ENCODE measurements at regions not wholly inside any gene's neighbourhood (a gene's known extent, or its start where the extent isn't known, plus 50 kb on each side); places are given as distances from the start of the nearest gene placed in this dataset.

DNA sequence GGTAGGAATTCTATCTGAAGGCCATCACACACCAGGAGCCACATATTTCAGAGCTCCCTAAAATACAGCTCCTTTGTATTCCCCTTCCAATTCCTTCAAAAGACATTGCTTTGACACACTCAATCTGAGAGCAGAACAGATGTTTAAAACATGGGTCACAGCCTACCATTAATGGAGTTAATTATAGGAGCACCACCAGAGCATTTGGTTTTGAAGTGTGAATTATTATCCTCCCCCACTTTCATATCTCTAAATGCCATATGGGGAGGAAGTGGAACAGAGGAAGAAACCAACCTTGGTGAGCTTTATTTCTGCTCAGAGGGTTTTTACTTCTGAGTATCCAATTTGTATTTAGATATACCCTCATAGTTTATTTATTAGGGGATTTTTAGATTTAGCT, 50.7 kb upstream of the TNFRSF21 start:
- no peaks in the 10 kb centered on the region for H3K36me3 Mint-ChIP-seq
- H3K9me3 Mint-ChIP-seq (ENCODE audit: low read depth): no peaks in the 10 kb centered on the region
- peaks cover 7% of the 10 kb centered on the region for H3K27me3 Mint-ChIP-seq
- no peak overlapping the region for H3K4me3 Mint-ChIP-seq
- H3K27ac Mint-ChIP-seq: no peak overlapping the region
- H3K4me1 Mint-ChIP-seq (ENCODE audit: low read depth): no peaks in the 10 kb centered on the region

DNA sequence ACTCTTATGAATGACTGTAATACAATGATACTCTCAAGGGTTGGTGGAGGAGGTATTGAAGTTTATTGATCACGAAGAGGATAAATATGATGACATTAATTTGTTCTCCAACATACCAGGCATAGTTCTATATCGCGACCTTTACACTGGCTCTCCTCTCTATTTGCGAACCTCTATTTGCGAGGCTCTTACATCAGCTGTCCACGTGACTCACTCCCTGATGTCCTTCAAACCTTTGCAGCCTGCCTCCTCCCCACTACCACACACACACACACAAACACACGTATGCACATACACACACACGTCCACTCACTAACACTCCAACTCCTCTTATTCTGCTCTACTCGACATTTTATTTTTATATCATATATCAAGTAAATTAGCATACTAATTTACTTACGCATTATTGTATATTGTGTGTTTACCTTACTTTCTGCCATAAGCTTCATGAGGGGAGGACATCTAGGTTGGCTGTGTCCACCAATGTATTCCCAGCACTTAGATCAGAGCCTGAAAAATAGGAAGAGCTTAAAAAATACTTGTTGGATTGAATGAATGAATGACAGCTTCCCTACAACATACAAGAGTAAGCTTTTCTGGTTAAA, 53.3 kb upstream of the TNFRSF21 start:
- peaks cover 5% of the 10 kb centered on the region for H3K27me3 Mint-ChIP-seq
- H3K9me3 Mint-ChIP-seq (ENCODE audit: low read depth): no peaks in the 10 kb centered on the region
- no peak overlapping the region for H3K4me3 Mint-ChIP-seq
- H3K27ac Mint-ChIP-seq: no peak overlapping the region
- H3K4me1 Mint-ChIP-seq (ENCODE audit: low read depth): no peaks in the 10 kb centered on the region
- no peaks in the 10 kb centered on the region for H3K36me3 Mint-ChIP-seq

DNA sequence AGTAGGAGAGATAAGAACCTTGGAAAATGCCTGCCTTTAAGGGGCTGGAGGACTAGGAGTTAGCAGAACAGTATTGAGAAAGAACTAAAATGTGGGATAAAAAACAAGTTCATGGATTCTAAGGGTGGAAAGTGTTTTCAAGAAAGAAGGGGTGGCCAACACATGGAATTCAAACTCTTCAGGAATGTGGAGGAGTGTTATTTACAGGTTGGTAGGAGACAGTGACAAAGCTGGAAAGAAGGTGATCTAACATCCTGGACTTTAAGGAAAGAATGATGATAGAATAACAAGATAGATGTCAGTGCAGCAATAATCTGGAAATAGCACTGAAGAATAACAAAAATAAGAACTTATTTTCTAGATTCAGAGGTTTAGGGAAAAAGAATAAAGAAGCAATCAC, 54.0 kb upstream of the TNFRSF21 start:
- Mint-ChIP-seq H3K4me1 (ENCODE audit: low read depth) (no peaks in the 10 kb centered on the region), H3K27me3 (peaks cover 5% of the 10 kb centered on the region), H3K27ac (no peak overlapping the region), H3K36me3 (no peaks in the 10 kb centered on the region), H3K9me3 (ENCODE audit: low read depth) (no peaks in the 10 kb centered on the region), H3K4me3 (no peak overlapping the region)

DNA sequence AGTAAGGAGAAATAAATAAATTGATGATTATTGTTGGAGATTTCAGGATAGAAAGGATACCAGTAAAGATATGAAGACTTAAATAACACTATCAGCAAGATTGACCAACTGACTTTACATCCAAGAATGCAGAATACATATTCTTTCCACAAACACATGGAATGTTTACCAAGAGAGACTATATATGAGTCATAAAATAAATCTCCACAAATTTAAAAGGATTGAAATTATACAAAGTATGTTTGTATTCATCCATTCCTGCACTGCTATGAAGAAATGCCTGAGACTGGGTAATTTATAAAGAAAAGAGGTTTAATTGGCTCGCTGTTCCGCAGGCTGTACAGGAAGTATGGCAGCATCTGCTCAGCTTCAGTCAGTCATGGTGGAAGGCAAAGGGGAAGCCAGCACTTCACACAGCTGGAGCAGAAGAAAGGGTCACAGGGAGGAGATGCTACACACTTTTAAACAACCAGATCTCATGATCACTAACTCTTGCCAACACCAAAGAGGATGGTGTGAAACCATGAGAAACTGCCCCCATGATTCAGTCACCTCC, 56.7 kb upstream of the TNFRSF21 start:
- Mint-ChIP-seq H3K4me1 (ENCODE audit: low read depth) (no peaks in the 10 kb centered on the region), H3K27me3 (peaks cover 2% of the 10 kb centered on the region), H3K4me3 (no peak overlapping the region)

DNA sequence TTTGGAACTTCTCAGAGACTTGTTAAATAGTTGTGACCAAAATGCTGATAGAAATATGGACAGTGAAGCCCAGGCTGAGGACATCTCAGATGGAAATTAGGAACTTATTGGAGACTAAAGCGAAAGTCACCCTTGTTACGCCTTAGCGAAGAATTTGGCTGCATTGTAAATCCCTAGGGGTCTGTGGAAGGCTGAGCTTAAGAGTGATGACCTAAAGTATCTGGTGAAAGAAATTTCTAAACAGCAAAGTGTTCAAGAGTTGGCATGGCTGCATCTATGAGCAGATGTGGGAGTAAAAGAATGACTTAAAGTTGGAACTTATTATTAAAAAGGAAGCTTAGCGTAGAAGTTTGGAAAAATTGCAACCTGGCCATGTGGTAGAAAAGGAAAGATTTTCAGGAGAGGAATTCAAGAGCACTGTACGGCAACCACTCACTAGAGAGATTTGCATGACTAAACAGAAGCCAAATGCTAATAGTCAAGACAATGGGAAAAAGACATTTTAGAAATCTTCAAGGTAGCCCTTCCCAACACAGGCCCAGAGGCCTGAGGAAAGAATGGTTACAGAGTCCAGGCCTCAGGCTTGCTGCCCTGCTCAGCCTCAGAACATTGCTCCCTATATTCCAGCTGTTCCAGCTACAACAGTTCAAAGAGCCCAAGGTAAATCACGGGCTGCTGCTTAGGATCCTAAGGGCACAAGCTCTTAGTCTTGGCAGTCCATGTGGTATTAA, 61.6 kb upstream of the TNFRSF21 start:
- no peaks in the 10 kb centered on the region for H3K27me3 Mint-ChIP-seq
- no peaks in the 10 kb centered on the region for H3K9me3 Mint-ChIP-seq (ENCODE audit: low read depth)
- no peaks in the 10 kb centered on the region for H3K36me3 Mint-ChIP-seq
- no peak overlapping the region for H3K4me3 Mint-ChIP-seq
- no peak overlapping the region for H3K27ac Mint-ChIP-seq
- no peaks in the 10 kb centered on the region for H3K4me1 Mint-ChIP-seq (ENCODE audit: low read depth)

More for the DNA sequence above, 56.7 kb upstream of the TNFRSF21 start:
- Mint-ChIP-seq H3K36me3 (no peaks in the 10 kb centered on the region), H3K9me3 (ENCODE audit: low read depth) (no peaks in the 10 kb centered on the region), H3K27ac (no peak overlapping the region)

DNA sequence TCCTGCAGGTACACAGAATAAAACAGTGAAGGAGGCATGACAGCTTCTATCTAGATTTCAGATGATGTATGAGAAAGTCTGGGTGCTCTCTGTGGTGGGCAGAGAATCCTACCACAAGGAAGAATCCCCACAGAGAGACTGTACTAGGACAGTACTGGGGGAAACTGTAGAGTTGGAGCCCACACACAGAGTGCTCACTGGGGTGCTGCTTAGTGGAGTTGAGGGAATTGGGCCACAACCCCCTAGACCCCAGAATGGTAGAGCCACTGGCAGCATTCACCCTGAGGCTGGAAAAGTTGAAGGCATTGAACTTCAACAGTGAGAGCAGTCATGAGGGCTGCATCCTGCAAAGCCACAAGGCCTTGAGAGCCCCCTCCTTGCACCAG, 62.2 kb upstream of the TNFRSF21 start:
- peaks cover 2% of the 10 kb centered on the region for H3K4me1 Mint-ChIP-seq (ENCODE audit: low read depth)
- no peak overlapping the region for H3K27ac Mint-ChIP-seq
- no peaks in the 10 kb centered on the region for H3K9me3 Mint-ChIP-seq (ENCODE audit: low read depth)
- no peaks in the 10 kb centered on the region for H3K36me3 Mint-ChIP-seq
- no peaks in the 10 kb centered on the region for H3K27me3 Mint-ChIP-seq
- H3K4me3 Mint-ChIP-seq: no peak overlapping the region

DNA sequence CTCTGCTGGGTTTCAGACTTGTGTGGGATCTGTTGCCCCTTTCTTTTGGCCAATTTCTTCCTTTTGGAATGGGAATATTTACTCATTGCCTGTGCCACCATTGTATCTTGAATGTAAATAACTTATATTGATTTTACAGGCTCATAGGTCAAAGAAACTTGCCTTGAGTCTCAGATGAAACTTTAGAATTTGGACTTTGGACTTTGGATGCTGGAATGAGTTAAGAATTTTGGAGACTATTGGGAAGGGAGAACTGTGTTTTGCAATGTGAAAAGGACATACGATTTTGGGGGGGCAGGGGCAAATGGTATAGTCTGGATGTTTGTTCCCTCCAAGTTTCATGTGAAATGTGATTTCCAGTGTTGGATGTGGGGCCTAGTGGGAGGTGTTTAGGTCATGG, 62.6 kb upstream of the TNFRSF21 start:
- Mint-ChIP-seq H3K4me3 (no peak overlapping the region), H3K4me1 (ENCODE audit: low read depth) (peaks cover 2% of the 10 kb centered on the region), H3K27me3 (no peaks in the 10 kb centered on the region), H3K9me3 (ENCODE audit: low read depth) (no peaks in the 10 kb centered on the region), H3K27ac (no peak overlapping the region), H3K36me3 (no peaks in the 10 kb centered on the region)

DNA sequence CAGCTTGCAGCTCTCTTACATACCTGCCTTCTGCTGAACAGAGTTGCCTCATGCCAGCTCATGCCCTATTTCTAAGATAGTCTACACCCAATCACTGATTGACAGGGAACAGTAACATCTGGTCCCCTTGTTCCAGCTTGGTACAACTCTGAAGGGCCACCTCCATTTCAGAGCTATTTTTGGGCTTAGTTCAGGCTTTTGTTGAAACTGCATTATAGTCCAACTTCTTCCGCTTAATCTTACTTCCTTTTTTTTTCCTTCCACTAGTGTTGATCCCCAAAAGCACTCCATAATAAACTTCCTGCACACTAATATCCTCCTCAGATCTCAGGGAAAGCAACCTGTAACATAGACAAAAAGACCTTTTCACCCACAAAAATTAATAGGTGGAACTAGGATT, 65.7 kb upstream of the TNFRSF21 start:
- Mint-ChIP-seq H3K27ac (no peak overlapping the region), H3K4me3 (no peak overlapping the region), H3K4me1 (ENCODE audit: low read depth) (peaks cover 2% of the 10 kb centered on the region), H3K36me3 (no peaks in the 10 kb centered on the region), H3K27me3 (peaks cover 2% of the 10 kb centered on the region), H3K9me3 (ENCODE audit: low read depth) (no peaks in the 10 kb centered on the region)

DNA sequence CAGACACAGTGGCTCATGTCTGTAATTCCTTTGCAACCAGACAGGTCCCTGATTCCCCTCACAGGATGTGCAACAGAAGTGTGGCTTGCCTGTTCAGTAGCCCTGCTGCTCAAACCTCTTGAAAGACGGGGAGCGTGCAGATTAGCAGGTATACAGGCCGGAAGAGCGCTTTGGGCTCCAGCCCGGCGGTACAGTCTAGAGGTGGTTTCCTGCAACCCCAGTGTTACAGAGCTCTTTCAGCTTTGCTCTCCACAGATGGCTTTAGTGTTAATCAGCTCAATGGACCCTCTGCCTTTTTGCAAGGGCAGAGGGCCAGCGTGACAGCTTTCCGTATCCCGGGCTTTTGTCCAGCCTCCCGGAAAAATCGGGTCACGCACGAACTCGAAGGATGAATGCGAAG, 67.2 kb upstream of the TNFRSF21 start:
- H3K27ac Mint-ChIP-seq: no peak overlapping the region
- H3K9me3 Mint-ChIP-seq (ENCODE audit: low read depth): no peaks in the 10 kb centered on the region
- peaks cover 2% of the 10 kb centered on the region for H3K27me3 Mint-ChIP-seq
- no peaks in the 10 kb centered on the region for H3K36me3 Mint-ChIP-seq
- H3K4me1 Mint-ChIP-seq (ENCODE audit: low read depth): peaks cover 2% of the 10 kb centered on the region
- H3K4me3 Mint-ChIP-seq: no peak overlapping the region

DNA sequence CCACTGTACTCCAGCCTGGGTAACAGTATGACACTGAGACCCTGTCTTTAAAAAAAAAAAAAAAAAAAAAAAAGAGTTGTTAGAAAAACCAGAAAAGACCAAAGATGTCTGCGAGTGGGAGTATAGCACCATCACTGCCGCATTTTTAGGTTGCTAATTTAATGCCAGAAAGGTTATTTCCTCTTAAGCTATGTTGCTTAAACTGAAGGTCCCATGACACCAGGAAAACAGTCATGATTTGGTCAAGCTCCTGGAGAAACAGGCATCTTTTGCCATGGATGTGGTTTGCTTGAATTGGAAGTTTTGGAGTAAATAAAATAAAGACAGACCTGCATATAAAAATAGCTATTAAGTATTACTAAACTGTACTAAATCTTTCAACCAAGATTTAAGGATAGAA, 68.3 kb upstream of the TNFRSF21 start:
- H3K27ac Mint-ChIP-seq: no peak overlapping the region
- H3K36me3 Mint-ChIP-seq: no peaks in the 10 kb centered on the region
- no peaks in the 10 kb centered on the region for H3K9me3 Mint-ChIP-seq (ENCODE audit: low read depth)

DNA sequence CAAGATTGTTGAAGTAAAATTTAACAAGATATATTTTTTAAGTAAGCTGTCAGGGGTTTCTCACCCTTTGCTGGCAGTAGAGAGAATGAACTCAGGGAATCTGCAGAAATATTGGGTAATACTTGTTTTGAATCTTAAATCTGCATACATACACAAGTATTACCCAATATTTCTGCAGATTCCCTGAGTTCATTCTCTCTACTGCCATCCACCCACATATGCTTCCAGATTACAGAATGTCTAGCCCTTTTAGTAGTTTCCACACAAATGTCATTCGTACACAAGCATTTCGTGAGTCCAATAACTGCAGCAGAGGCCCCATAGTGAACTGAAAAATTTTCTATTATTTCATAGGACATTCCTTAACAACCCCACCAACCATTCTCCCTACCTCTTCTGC, 69.6 kb upstream of the TNFRSF21 start:
- Mint-ChIP-seq H3K4me3 (no peak overlapping the region), H3K27me3 (peaks cover 2% of the 10 kb centered on the region), H3K9me3 (ENCODE audit: low read depth) (peaks cover 3% of the 10 kb centered on the region), H3K27ac (no peak overlapping the region), H3K4me1 (ENCODE audit: low read depth) (peaks cover 2% of the 10 kb centered on the region), H3K36me3 (no peaks in the 10 kb centered on the region)

More for the DNA sequence above, 68.3 kb upstream of the TNFRSF21 start:
- Mint-ChIP-seq H3K4me3 (no peak overlapping the region), H3K4me1 (ENCODE audit: low read depth) (peaks cover 2% of the 10 kb centered on the region), H3K27me3 (peaks cover 2% of the 10 kb centered on the region)

DNA sequence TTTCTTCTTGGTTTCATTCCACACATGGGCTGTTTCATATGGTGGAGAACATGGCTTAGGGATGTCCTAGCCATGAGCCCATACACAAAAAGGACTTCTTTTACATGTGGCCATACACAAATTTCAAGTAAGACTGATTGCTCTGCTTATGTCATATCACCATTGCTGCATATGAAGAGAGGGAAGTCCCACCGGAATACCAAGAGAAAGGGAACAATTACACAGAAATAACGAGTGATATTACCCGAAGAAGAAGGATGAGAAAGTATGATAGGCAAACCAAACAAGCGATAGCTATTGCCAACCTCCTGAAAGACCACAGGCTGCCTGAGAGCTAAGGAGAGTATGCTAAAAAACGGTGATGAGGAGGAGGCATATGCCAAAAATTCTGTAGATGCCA, 70.5 kb upstream of the TNFRSF21 start:
- Mint-ChIP-seq H3K4me1 (ENCODE audit: low read depth) (peaks cover 2% of the 10 kb centered on the region), H3K27ac (no peak overlapping the region), H3K9me3 (ENCODE audit: low read depth) (peaks cover 3% of the 10 kb centered on the region), H3K36me3 (no peaks in the 10 kb centered on the region), H3K27me3 (peaks cover 2% of the 10 kb centered on the region), H3K4me3 (no peak overlapping the region)

DNA sequence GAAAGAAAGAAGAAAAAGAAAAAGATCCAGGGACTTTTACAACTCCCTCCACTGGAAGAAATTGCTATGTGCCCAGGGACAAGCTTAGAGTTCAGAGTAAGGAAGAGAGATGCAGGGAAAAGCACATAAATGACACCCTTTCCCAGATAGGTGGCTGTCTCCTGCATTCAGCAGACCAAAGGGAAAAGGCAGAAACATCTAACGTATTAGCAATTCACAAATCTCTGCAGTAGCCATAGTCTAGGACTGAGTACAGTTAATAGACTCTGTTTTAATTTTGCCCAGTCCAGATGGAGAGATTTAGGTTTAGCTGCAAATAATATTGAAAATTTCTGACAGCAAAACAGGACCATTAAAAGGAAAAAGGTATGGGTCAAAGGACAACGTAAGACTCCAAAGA, 71.3 kb upstream of the TNFRSF21 start:
- peaks cover 2% of the 10 kb centered on the region for H3K27me3 Mint-ChIP-seq
- H3K36me3 Mint-ChIP-seq: no peaks in the 10 kb centered on the region
- no peak overlapping the region for H3K27ac Mint-ChIP-seq
- H3K4me1 Mint-ChIP-seq (ENCODE audit: low read depth): peaks cover 2% of the 10 kb centered on the region
- H3K4me3 Mint-ChIP-seq: no peak overlapping the region
- peaks cover 6% of the 10 kb centered on the region for H3K9me3 Mint-ChIP-seq (ENCODE audit: low read depth)

DNA sequence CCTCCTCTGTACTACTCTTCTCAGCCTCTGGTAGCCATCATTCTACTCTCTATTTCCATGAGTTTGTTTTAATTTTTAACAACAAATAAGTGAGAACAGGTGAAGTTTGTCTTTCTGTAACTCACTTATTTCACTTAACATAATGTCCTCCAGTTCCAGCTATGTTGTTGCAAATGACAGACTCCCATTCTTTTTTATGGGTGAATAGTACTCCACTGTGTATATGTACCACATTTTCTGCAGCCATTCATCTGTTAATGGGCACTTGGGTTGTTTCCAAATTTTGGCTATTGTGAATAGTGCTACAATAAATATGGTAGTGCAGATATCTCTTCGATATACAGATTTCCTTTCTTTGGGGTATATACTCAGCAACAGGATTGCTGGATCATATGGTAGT, 73.7 kb upstream of the TNFRSF21 start:
- H3K4me3 Mint-ChIP-seq: no peak overlapping the region
- no peaks in the 10 kb centered on the region for H3K4me1 Mint-ChIP-seq (ENCODE audit: low read depth)
- no peak overlapping the region for H3K27ac Mint-ChIP-seq
- no peaks in the 10 kb centered on the region for H3K36me3 Mint-ChIP-seq
- peaks cover 9% of the 10 kb centered on the region for H3K9me3 Mint-ChIP-seq (ENCODE audit: low read depth)
- H3K27me3 Mint-ChIP-seq: peaks cover 2% of the 10 kb centered on the region

DNA sequence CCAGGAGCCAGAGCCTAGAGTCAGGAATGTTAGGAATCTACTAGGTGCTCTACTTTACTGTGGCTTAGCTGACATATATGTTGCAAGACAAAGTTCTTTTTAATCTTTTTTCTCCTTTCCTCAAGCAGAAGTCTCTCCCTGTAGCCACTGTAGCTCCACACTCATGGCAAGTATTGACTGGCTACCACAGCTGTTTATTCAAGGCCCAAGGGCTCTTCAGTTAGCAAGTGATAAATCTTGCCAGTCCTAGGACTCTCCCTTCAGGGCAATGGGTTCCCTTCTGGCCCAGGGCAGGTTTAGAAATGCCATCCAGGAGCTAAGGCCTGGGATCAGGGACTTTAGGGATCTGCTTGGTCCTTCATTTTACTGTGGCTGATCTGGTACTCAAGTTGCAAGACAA, 82.0 kb upstream of the TNFRSF21 start:
- Mint-ChIP-seq H3K9me3 (ENCODE audit: low read depth) (peaks cover 29% of the 10 kb centered on the region), H3K27me3 (peaks cover 1% of the 10 kb centered on the region), H3K27ac (no peak overlapping the region), H3K36me3 (peaks cover 4% of the 10 kb centered on the region), H3K4me1 (ENCODE audit: low read depth) (no peaks in the 10 kb centered on the region), H3K4me3 (no peak overlapping the region)

DNA sequence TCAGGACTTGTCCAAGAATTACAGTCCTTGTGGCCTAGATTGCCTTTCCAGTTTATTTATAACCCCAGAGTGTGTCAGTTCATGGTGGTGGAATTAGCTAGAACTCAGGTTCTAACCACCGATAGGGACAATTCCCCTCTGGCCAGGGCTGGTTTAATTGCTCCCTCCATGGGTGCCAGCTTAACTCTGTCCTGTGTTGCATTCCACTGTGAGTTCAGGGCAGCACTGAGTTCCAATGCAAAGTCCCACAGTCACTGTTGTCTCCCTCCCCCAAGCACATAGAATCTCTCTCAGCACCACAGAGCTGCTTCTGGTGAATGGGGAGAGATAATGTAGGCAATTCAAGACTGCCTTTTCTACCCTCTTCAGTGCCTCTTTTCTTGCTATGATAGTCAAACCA, 82.5 kb upstream of the TNFRSF21 start:
- H3K9me3 Mint-ChIP-seq (ENCODE audit: low read depth): peaks cover 29% of the 10 kb centered on the region
- H3K36me3 Mint-ChIP-seq: peaks cover 4% of the 10 kb centered on the region
- peaks cover 1% of the 10 kb centered on the region for H3K27me3 Mint-ChIP-seq
- no peak overlapping the region for H3K27ac Mint-ChIP-seq
- no peaks in the 10 kb centered on the region for H3K4me1 Mint-ChIP-seq (ENCODE audit: low read depth)
- H3K4me3 Mint-ChIP-seq: no peak overlapping the region

Measured in activated naive CD8-positive, alpha-beta T cell (primary cell).